ENCODE measurements at regions not wholly inside any gene's neighbourhood (a gene's known extent, or its start where the extent isn't known, plus 50 kb on each side); places are given as distances from the start of the nearest gene placed in this dataset.
A peak's percentile ranks its signal among the peaks of the same experiment; 100 is the strongest.

DNA sequence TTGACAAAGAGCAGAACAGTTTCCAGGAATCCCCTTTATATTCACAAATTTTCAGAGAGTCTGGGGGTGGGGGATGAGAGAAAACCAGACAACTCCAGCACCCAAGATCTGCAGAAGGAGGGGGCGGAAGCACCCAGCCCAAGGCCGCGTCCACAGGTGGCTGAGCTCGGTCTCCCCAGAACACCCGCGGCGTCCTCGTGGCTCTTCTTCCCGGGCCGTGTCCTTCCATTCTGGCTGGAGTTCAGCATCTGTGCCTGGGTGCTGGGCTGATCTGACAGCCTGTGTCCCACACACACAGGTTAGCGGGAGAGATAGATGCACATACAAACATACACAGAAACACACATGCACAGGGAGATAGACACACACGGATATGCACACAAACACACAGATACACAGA lies 455.8 kb upstream of the SALL3 start:
- peaks cover 15% of the 10 kb centered on the region for H3K4me1 ChIP-seq
- H3K36me3 ChIP-seq = no peaks in the 10 kb centered on the region
- no peaks in the 10 kb centered on the region for H3K27me3 ChIP-seq (ENCODE audit: low read depth)
- H3K4me3 ChIP-seq = no peak overlapping the region
- H3K9me3 ChIP-seq = no peaks in the 10 kb centered on the region
- DNase-seq (no peak), ATAC-seq (no peak)
- TF ChIP-seq, protein P1, sequence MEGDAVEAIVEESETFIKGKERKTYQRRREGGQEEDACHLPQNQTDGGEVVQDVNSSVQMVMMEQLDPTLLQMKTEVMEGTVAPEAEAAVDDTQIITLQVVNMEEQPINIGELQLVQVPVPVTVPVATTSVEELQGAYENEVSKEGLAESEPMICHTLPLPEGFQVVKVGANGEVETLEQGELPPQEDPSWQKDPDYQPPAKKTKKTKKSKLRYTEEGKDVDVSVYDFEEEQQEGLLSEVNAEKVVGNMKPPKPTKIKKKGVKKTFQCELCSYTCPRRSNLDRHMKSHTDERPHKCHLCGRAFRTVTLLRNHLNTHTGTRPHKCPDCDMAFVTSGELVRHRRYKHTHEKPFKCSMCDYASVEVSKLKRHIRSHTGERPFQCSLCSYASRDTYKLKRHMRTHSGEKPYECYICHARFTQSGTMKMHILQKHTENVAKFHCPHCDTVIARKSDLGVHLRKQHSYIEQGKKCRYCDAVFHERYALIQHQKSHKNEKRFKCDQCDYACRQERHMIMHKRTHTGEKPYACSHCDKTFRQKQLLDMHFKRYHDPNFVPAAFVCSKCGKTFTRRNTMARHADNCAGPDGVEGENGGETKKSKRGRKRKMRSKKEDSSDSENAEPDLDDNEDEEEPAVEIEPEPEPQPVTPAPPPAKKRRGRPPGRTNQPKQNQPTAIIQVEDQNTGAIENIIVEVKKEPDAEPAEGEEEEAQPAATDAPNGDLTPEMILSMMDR (IDR thresholded peaks at IDR 0.05) = no peak
- H3K27ac ChIP-seq = no peak overlapping the region
- intact Hi-C loops (cut with DNase I) = no loop called here

DNA sequence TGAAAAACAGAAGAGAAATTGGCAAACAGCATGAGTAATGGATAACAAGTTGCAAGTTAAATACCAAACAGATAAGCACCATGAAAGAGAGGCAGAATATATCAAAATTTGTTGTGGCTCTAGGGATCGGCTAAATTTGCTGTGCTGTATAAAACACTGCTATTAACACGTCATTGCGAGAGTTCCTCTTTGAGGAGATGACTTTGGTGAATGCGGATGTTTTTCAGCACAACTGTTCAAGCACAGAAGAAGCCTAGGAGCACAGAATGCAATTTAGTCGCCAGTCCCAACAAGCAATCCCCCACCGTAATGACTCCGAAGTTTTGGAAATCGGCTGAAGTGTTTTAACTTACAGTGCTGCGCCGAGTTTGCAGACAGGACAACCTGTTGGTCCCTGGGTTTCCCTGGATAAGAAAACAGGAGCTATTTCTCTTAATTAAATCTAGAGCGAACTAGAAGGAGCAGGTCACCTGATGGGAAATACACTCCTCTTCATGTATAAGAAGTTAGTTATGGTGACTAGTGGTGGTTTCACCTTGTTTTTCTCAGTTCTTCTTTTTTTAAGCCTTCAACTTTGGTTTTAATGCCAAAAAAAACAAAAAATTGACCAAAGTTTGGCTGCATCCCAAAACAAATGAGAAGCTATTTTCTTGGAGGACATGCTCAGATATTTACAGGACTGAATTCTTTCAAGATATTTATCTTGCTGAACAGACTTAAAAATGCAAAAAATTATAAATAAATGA lies 454.1 kb upstream of the SALL3 start:
- no peaks in the 10 kb centered on the region for H3K36me3 ChIP-seq
- no peaks in the 10 kb centered on the region for H3K27me3 ChIP-seq (ENCODE audit: low read depth)
- H3K27ac ChIP-seq = no peak overlapping the region
- intact Hi-C loops (cut with DNase I) = no loop called here
- ATAC-seq (no peak), DNase-seq (no peak)
- no peak overlapping the region for H3K4me3 ChIP-seq
- H3K9me3 ChIP-seq = no peaks in the 10 kb centered on the region
- TF ChIP-seq, protein P1 (IDR thresholded peaks at IDR 0.05) = no peak
- H3K4me1 ChIP-seq = peaks cover 15% of the 10 kb centered on the region

DNA sequence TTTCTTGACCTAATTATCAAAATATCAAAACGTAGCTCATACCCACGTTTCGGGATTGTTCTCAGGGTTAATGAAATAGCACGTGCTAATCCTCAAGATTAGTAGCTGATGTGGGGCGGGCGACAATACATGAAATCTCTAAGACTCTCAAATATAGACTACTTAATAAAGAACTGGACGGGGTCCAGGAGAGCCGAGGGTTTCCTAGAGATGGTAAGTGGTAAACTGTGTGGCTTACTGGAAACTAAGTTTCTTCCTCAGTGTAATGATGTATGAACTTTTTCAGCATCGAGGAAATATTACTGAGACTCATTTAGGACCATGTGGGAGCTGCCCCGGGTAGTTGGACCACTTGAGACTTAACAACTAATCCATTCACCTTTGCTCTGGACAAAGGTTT lies 453.3 kb upstream of the SALL3 start:
- TF ChIP-seq, protein P1 (IDR thresholded peaks at IDR 0.05) = no peak
- peaks cover 15% of the 10 kb centered on the region for H3K4me1 ChIP-seq
- H3K4me3 ChIP-seq = no peak overlapping the region
- no peak for DNase-seq
- H3K27me3 ChIP-seq (ENCODE audit: low read depth) = no peaks in the 10 kb centered on the region
- intact Hi-C loops (cut with DNase I) = no loop called here
- peak; percentile 44 to 81 for ATAC-seq
- H3K27ac ChIP-seq = no peak overlapping the region
- H3K36me3 ChIP-seq = no peaks in the 10 kb centered on the region
- H3K9me3 ChIP-seq = no peaks in the 10 kb centered on the region

DNA sequence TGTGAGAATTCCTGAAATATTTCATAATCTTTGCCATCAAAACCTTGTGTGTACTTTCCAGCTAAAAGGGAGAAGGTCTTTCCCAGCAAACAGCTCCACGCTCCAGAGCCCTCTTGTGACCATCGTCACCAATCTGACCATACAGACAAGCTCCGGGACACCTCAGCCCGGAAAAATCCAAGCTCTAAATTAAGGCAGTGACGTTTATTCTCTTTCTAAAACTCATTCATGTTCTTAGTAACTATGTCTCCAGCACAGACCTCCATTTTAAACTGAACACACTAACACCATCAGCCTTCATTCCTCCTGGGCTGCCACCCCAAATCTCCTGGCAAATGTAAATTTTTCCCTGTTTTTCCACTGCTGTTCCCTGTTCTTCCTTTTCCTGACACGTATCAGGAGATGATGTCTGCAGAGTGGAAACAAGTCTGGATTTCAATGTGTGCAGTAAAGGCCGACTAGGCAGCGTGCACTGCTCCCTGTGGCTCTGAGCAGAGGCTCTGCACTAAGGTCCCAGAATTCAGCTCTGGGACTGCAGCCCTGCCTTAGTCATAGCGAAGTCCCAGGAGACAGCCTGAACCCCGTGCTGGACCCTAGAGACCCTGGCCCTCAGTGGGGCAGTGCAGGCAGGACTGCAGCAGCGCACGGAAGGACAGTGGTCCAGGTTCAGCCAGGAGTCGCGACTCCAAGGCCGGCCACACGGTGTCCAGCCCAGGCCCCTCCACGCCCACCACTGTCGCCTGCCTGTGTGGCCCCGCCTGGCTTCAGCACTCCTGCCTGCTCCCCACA lies 452.5 kb upstream of the SALL3 start:
- no peaks in the 10 kb centered on the region for H3K9me3 ChIP-seq
- ATAC-seq (peak; percentile 45 to 79), DNase-seq (no peak)
- H3K4me1 ChIP-seq = peaks cover 15% of the 10 kb centered on the region
- no peaks in the 10 kb centered on the region for H3K36me3 ChIP-seq
- no peak overlapping the region for H3K4me3 ChIP-seq
- intact Hi-C loops (cut with DNase I) = no loop called here
- TF ChIP-seq, protein P1 (IDR thresholded peaks at IDR 0.05) = no peak
- no peak overlapping the region for H3K27ac ChIP-seq
- no peaks in the 10 kb centered on the region for H3K27me3 ChIP-seq (ENCODE audit: low read depth)

DNA sequence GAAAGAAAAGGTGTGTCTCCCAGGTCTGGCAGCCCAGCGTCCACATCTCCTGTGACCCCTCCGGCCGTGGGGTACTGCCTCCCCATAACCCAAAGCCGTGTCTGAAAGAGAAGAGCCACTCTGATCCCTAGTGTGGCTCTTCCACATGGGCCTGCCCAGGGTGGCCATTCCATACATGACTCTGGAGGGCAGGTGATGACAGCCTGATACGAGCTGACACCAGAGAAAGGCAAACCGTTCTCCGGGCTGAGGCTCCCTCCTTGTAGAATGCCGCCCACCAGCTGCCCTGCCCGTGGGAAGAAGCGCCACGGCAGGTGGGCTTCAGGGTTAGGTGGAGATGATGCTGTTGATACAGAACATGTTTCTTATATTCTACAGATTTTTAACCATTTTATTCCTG lies 451.6 kb upstream of the SALL3 start:
- Histone ChIP-seq H3K36me3 (no peaks in the 10 kb centered on the region), H3K4me1 (peaks cover 15% of the 10 kb centered on the region), H3K4me3 (no peak overlapping the region), H3K27me3 (ENCODE audit: low read depth) (no peaks in the 10 kb centered on the region), H3K27ac (no peak overlapping the region), H3K9me3 (no peaks in the 10 kb centered on the region)
- TF ChIP-seq, protein P1 (IDR thresholded peaks at IDR 0.05) = no peak
- no peak for DNase-seq
- no peak for ATAC-seq
- intact Hi-C loops (cut with DNase I) = no loop called here

Data from lower lobe of right lung (tissue), 2 donors.